CD14-positive monocyte (primary cell): ENCODE measurements at regions not wholly inside any gene's neighbourhood (a gene's known extent, or its start where the extent isn't known, plus 50 kb on each side); places are given as distances from the start of the nearest gene placed in this dataset.

Experiments
- DNase-seq, 3 donors: peaks; one replicate each; pipeline ENCODE4 v3.0.0-alpha.2; 2011 to 2022
- H2AFZ ChIP-seq: 2 replicates; pipeline ENCODE4 v1.6.0; 2012; ENCODE audit warnings: mild to moderate bottlenecking, low read depth, low read length, inconsistent platforms; ENCODE audit not compliant: insufficient read depth, poor library complexity, severe bottlenecking
- H3K27ac ChIP-seq, 2 donors: 1 replicate in 1 of 2; 2 replicates in 1 of 2; pipeline ENCODE4 v1.5.1; 2012 to 2013; ENCODE audit warnings: low read length in 2 of 2, control low read depth in 1 of 2, inconsistent platforms in 1 of 2, low read depth in 1 of 2, mild to moderate bottlenecking in 1 of 2
- H3K27me3 ChIP-seq, 2 donors: one replicate each; pipeline versions ENCODE4 v1.6.0 to v1.6.1; 2011 to 2013; ENCODE audit warnings: low read length in 2 of 2; ENCODE audit not compliant: control insufficient read depth in 2 of 2, insufficient read depth in 2 of 2
- H3K36me3 ChIP-seq, 2 donors: replicated peaks in 1 of 2; 1 replicate in 1 of 2; 2 replicates in 1 of 2; pipeline versions ENCODE4 v1.5.1 to v1.6.1; 2012 to 2013; ENCODE audit warnings: low read length in 2 of 2, control low read depth in 1 of 2, inconsistent platforms in 1 of 2, mild to moderate bottlenecking in 1 of 2; ENCODE audit not compliant: insufficient read depth in 2 of 2, control insufficient read depth in 1 of 2
- H3K4me1 ChIP-seq, 2 donors: 1 replicate in 1 of 2; 2 replicates in 1 of 2; pipeline versions ENCODE4 v1.5.1 to v1.6.1; 2012 to 2013; ENCODE audit warnings: low read length in 2 of 2, control low read depth in 1 of 2, inconsistent platforms in 1 of 2, mild to moderate bottlenecking in 1 of 2, moderate library complexity in 1 of 2; ENCODE audit not compliant: insufficient read depth in 2 of 2, control insufficient read depth in 1 of 2
- H3K4me2 ChIP-seq: replicated peaks from 2 replicates; pipeline ENCODE3; 2012; ENCODE audit warnings: low read length, moderate library complexity, mild to moderate bottlenecking; ENCODE audit not compliant: poor library complexity, severe bottlenecking; ENCODE audit errors: extremely low read depth
- H3K4me3 ChIP-seq, 3 experiments: fragments of 200-600 bp in 1 of 3; sonication (generic) in 1 of 3; replicated peaks in 1 of 3; 1 replicate in 2 of 3; 2 replicates in 1 of 3; pipeline ENCODE4 v1.5.1; 2011 to 2013; ENCODE audit warnings: low read length in 3 of 3, mild to moderate bottlenecking in 3 of 3, control low read depth in 2 of 3, low read depth in 2 of 3, inconsistent platforms in 1 of 3, moderate library complexity in 1 of 3
- H3K79me2 ChIP-seq: 2 replicates; pipeline ENCODE4 v1.6.0; 2012; ENCODE audit warnings: mild to moderate bottlenecking, control low read depth, inconsistent platforms, low read length, moderate library complexity; ENCODE audit not compliant: insufficient read depth
- H3K9ac ChIP-seq: 2 replicates; pipeline ENCODE4 v1.6.0; 2017; ENCODE audit warnings: low read length, mild to moderate bottlenecking; ENCODE audit not compliant: insufficient read depth, poor library complexity, severe bottlenecking
- H3K9me3 ChIP-seq, 2 donors: replicated peaks in 1 of 2; 1 replicate in 1 of 2; 2 replicates in 1 of 2; pipeline versions ENCODE4 v1.5.1 to v1.6.1; 2012 to 2013; ENCODE audit warnings: low read length in 2 of 2, control low read depth in 1 of 2; ENCODE audit not compliant: control insufficient read depth in 1 of 2, insufficient read depth in 1 of 2
- H4K20me1 ChIP-seq: 2 replicates; pipeline ENCODE4 v1.6.0; 2012; ENCODE audit warnings: mild to moderate bottlenecking, low read length, control low read depth, moderate library complexity; ENCODE audit not compliant: insufficient read depth
- H3K27ac Mint-ChIP-seq, 7 donors: one replicate each; pipeline ENCODE4 v1.8.0; 2020; ENCODE audit warnings: mild to moderate bottlenecking in 7 of 7, mixed read lengths in 7 of 7, moderate library complexity in 6 of 7, inconsistent platforms in 2 of 7
- H3K27me3 Mint-ChIP-seq, 3 donors: one replicate each; pipeline ENCODE4 v1.8.0; 2021 to 2022; ENCODE audit warnings: low read depth in 3 of 3, mild to moderate bottlenecking in 3 of 3, mixed read lengths in 3 of 3, moderate library complexity in 3 of 3, inconsistent platforms in 1 of 3
- H3K36me3 Mint-ChIP-seq, 2 donors: one replicate each; pipeline ENCODE4 v1.8.0; 2020; ENCODE audit warnings: mixed read lengths in 2 of 2, inconsistent platforms in 1 of 2, mild to moderate bottlenecking in 1 of 2
- H3K4me1 Mint-ChIP-seq: one replicate; pipeline ENCODE4 v1.8.0; 2020; ENCODE audit warnings: mild to moderate bottlenecking, mixed read lengths
- H3K4me3 Mint-ChIP-seq, 2 donors: one replicate each; pipeline ENCODE4 v1.8.0; 2020; ENCODE audit warnings: mild to moderate bottlenecking in 2 of 2, mixed read lengths in 2 of 2, moderate library complexity in 1 of 2
- H3K9me3 Mint-ChIP-seq, 7 donors: one replicate each; pipeline ENCODE4 v1.8.0; 2020 to 2022; ENCODE audit warnings: mixed read lengths in 7 of 7, mild to moderate bottlenecking in 6 of 7, moderate library complexity in 6 of 7, inconsistent platforms in 2 of 7
- CTCF ChIP-seq: fragments of 200-600 bp; IDR thresholded peaks from one replicate; pipeline ENCODE4 v1.8.0; 2022; ENCODE audit warnings: antibody characterized with exemption, mild to moderate bottlenecking
- WGBS: methylation state at CpG from one replicate; pipeline ENCODE4 v1.1.5; 2013; ENCODE audit warnings: missing lambda C conversion rate; ENCODE audit not compliant: insufficient coverage; 5-methylcytosine and 5-hydroxymethylcytosine counted together
- intact Hi-C, 2 donors: fragments of 100-400 bp; cut with micrococcal nuclease; formaldehyde crosslinking; loops; one replicate each; pipeline versions ENCODE4 v1.15.0 to v1.15.1; 2023

GRCh38 chr3:17939157-17939556 lies 196.7 kb upstream of the TBC1D5 start:
- Histone ChIP-seq H3K4me3 (no peak overlapping the region), H2AFZ (peak overlapping the region; percentile 24), H3K27ac (no peak overlapping the region), H3K4me2 (no peak overlapping the region), H3K79me2 (no peaks in the 10 kb centered on the region), H3K4me1 (peaks cover 8 to 11% of the 10 kb centered on the region in 2 donors), H4K20me1 (no peaks in the 10 kb centered on the region), H3K9me3 (no peaks in the 10 kb centered on the region), H3K9ac (no peak overlapping the region), H3K27me3 (no peaks in the 10 kb centered on the region), H3K36me3 (no peaks in the 10 kb centered on the region)
- 88% methylated on average over 16 of the region's 16 CpGs for WGBS
- no peak for TF ChIP-seq CTCF
- intact Hi-C loops: no loop called here
- Mint-ChIP-seq H3K36me3 (no peaks in the 10 kb centered on the region), H3K4me1 (peaks cover 14% of the 10 kb centered on the region), H3K4me3 (no peak overlapping the region), H3K27ac (no peak overlapping the region), H3K9me3 (no peaks in the 10 kb centered on the region), H3K27me3 (peaks cover 0 to 1% (median 0%) of the 10 kb centered on the region in 3 donors)
- DNase-seq: no peak

GRCh38 chr3:17938313-17938712 lies 195.9 kb upstream of the TBC1D5 start:
- H3K79me2 ChIP-seq: no peaks in the 10 kb centered on the region
- H3K4me2 ChIP-seq: no peak overlapping the region
- Mint-ChIP-seq H3K9me3 (no peaks in the 10 kb centered on the region), H3K4me3 (peak overlapping the region in 1 of 2 donors; percentile 28), H3K4me1 (peaks cover 14% of the 10 kb centered on the region), H3K27me3 (peaks cover 0 to 1% (median 0%) of the 10 kb centered on the region in 3 donors), H3K36me3 (no peaks in the 10 kb centered on the region), H3K27ac (peak overlapping the region in 1 of 7 donors; percentile 2)
- H3K36me3 ChIP-seq: no peaks in the 10 kb centered on the region
- no peak for TF ChIP-seq CTCF
- no peaks in the 10 kb centered on the region for H3K9me3 ChIP-seq
- H3K4me1 ChIP-seq: peaks cover 8 to 11% of the 10 kb centered on the region in 2 donors
- no peaks in the 10 kb centered on the region for H4K20me1 ChIP-seq
- no peak for DNase-seq
- H3K27ac ChIP-seq: no peak overlapping the region
- no peak overlapping the region for H2AFZ ChIP-seq
- no peak overlapping the region for H3K9ac ChIP-seq
- intact Hi-C loops: no loop called here
- H3K4me3 ChIP-seq: no peak overlapping the region
- no peaks in the 10 kb centered on the region for H3K27me3 ChIP-seq
- 50% methylated on average over 2 of the region's 3 CpGs for WGBS
